ENCODE measurements at regions not wholly inside any gene's neighbourhood (a gene's known extent, or its start where the extent isn't known, plus 50 kb on each side); places are given as distances from the start of the nearest gene placed in this dataset.
"Not testable (repeated sequence)": the region's sequence is repeated elsewhere in the genome, so short reads cannot be mapped to it uniquely, and the experiment has no call there.

GRCh38 chr5:92106808-92107207, 723.7 kb upstream of the ARRDC3 start:
- Mint-ChIP-seq H3K4me1 (ENCODE audit: low read depth) (no peaks in the 10 kb centered on the region), H3K36me3 (ENCODE audit: insufficient read depth in 2 of 2) (no peaks in the 10 kb centered on the region), H3K27ac (no peak overlapping the region), H3K27me3 (ENCODE audit: low read depth) (no peaks in the 10 kb centered on the region), H3K4me3 (no peak overlapping the region), H3K9me3 (peaks cover 3 to 5% of the 10 kb centered on the region in 2 donors)
- ATAC-seq (replicated peaks in 1 of 2) (no peak), DNase-seq (no peak)

DNA sequence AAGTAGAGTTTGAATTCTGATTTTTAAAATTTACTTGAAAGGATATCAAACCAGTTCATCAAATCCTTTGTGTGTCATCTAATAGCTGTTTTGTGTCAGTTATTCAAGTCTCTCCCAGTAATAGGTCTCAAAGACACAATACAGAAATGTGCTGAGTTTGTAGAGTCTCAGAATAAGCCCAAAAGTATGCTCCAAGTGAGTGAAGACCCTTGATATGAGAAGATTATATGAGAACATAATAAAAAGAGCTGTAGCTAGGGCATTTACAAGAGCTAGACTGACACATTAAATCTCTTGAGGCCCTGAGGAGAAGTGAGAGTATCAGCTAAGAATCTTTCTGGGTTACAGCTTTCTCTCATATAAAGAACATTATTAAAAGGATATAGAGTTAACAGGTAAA, 721.0 kb upstream of the ARRDC3 start:
- Mint-ChIP-seq H3K27ac (no peak overlapping the region), H3K27me3 (ENCODE audit: low read depth) (no peaks in the 10 kb centered on the region), H3K4me1 (ENCODE audit: low read depth) (no peaks in the 10 kb centered on the region), H3K9me3 (peaks cover 3 to 8% of the 10 kb centered on the region in 2 donors), H3K36me3 (ENCODE audit: insufficient read depth in 2 of 2) (no peaks in the 10 kb centered on the region), H3K4me3 (no peak overlapping the region)
- no peak for ATAC-seq (replicated peaks in 1 of 2)
- no peak for DNase-seq

- Mint-ChIP-seq H3K4me1 (ENCODE audit: low read depth) (no peaks in the 10 kb centered on the region), H3K27me3 (ENCODE audit: low read depth) (no peaks in the 10 kb centered on the region), H3K9me3 (peaks cover 3 to 8% of the 10 kb centered on the region in 2 donors)
Observed at GRCh38 chr5:92102313-92102712, 719.2 kb upstream of the ARRDC3 start.

GRCh38 chr5:92092239-92092638, 709.1 kb upstream of the ARRDC3 start:
- Mint-ChIP-seq H3K27me3 (ENCODE audit: low read depth) (no peaks in the 10 kb centered on the region), H3K36me3 (ENCODE audit: insufficient read depth in 2 of 2) (no peaks in the 10 kb centered on the region), H3K4me3 (no peak overlapping the region), H3K27ac (no peak overlapping the region), H3K4me1 (ENCODE audit: low read depth) (no peaks in the 10 kb centered on the region), H3K9me3 (peaks cover 2 to 4% of the 10 kb centered on the region in 2 donors)
- no peak for DNase-seq
- no peak for ATAC-seq (replicated peaks in 1 of 2)

More at GRCh38 chr5:92102313-92102712, 719.2 kb upstream of the ARRDC3 start:
- no peaks in the 10 kb centered on the region for H3K36me3 Mint-ChIP-seq (ENCODE audit: insufficient read depth in 2 of 2)
- H3K4me3 Mint-ChIP-seq, result no peak overlapping the region
- DNase-seq, result no peak
- no peak overlapping the region for H3K27ac Mint-ChIP-seq
- no peak for ATAC-seq (replicated peaks in 1 of 2)

DNA sequence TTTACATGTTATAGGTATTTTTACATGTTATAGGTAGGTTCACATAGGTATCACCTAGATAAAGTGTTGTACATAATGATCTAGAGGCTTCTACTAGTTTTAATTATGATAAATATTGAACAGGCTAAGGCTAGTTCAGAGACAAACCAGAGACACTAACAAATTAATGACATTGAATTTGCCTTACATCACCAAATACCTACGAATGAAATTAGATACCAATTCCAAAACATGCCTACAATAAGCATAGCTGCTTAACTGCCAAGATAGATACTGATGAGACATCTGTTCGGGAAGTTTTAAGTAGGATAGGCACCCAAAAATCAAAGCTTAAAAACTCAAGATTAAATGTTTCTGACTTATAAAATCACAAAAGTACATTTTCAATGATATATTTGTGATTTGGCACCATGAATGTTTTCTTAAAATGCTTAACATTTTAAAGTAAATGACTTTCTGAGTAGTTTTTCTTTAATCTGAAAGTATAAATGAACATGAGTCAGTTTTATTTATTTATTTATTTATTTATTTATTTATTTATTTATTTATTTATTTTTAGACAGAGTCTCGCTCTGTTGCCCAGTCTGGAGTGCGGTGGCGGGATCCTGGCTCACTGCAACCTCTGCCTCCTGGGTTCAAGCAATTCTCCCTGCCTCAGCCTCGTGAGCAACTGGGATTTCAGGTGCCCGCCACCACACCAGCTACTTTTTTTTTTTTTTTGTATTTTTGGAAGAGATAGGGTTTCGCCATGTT, 703.1 kb upstream of the ARRDC3 start:
- Mint-ChIP-seq H3K27ac (no peak overlapping the region), H3K9me3 (peaks cover 2 to 4% of the 10 kb centered on the region in 2 donors), H3K27me3 (ENCODE audit: low read depth) (no peaks in the 10 kb centered on the region), H3K4me3 (no peak overlapping the region), H3K36me3 (ENCODE audit: insufficient read depth in 2 of 2) (no peaks in the 10 kb centered on the region), H3K4me1 (ENCODE audit: low read depth) (no peaks in the 10 kb centered on the region)
- DNase-seq (no peak), ATAC-seq (replicated peaks in 1 of 2) (no peak)

- H3K4me3 Mint-ChIP-seq, result no peak overlapping the region
- H3K9me3 Mint-ChIP-seq, result peaks cover 3 to 4% of the 10 kb centered on the region in 2 donors
- H3K27ac Mint-ChIP-seq, result no peak overlapping the region
- H3K4me1 Mint-ChIP-seq (ENCODE audit: low read depth), result no peaks in the 10 kb centered on the region
- peaks cover 0 to 1% of the 10 kb centered on the region in 2 donors for H3K36me3 Mint-ChIP-seq (ENCODE audit: insufficient read depth in 2 of 2)
- DNase-seq, result no peak
- ATAC-seq (replicated peaks in 1 of 2), result no peak
- H3K27me3 Mint-ChIP-seq (ENCODE audit: low read depth), result no peaks in the 10 kb centered on the region
Observed at GRCh38 chr5:92081958-92082712, 699.0 kb upstream of the ARRDC3 start.

DNA sequence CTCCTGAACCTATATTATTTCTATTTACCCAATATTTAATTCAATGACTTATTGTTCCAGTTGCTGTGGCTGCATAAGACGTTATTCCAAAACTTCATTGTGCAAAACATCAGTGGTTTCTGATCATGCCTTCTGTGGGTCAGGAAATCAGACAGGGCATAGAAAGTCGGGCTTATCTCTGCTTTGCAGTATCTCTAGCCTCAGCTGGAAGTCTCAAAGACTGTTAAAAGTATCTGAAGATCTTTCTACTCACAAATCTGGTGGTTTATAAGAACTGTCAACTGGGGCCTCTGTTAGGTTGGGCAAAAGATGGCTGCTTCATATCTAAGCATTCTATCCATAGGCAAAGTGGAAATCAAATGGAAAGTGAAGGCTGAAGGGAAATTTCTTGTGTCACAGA, 687.7 kb upstream of the ARRDC3 start:
- Mint-ChIP-seq H3K36me3 (ENCODE audit: insufficient read depth in 2 of 2) (no peaks in the 10 kb centered on the region), H3K27ac (no peak overlapping the region), H3K9me3 (peaks cover 3 to 5% of the 10 kb centered on the region in 2 donors), H3K27me3 (ENCODE audit: low read depth) (no peaks in the 10 kb centered on the region), H3K4me3 (no peak overlapping the region), H3K4me1 (ENCODE audit: low read depth) (no peaks in the 10 kb centered on the region)
- DNase-seq (no peak), ATAC-seq (replicated peaks in 1 of 2) (no peak)

- Mint-ChIP-seq H3K4me1 (ENCODE audit: low read depth) (no peaks in the 10 kb centered on the region), H3K9me3 (peaks cover 2% of the 10 kb centered on the region in 2 donors), H3K27me3 (ENCODE audit: low read depth) (no peaks in the 10 kb centered on the region), H3K4me3 (no peak overlapping the region), H3K36me3 (ENCODE audit: insufficient read depth in 2 of 2) (no peaks in the 10 kb centered on the region), H3K27ac (no peak overlapping the region)
- no peak for DNase-seq
- ATAC-seq (replicated peaks in 1 of 2), result no peak
Observed at GRCh38 chr5:92064993-92065392, 681.9 kb upstream of the ARRDC3 start.

GRCh38 chr5:92051741-92052140, 668.6 kb upstream of the ARRDC3 start:
- Mint-ChIP-seq H3K27me3 (ENCODE audit: low read depth) (no peaks in the 10 kb centered on the region), H3K4me1 (ENCODE audit: low read depth) (no peaks in the 10 kb centered on the region), H3K27ac (no peak overlapping the region), H3K4me3 (no peak overlapping the region), H3K9me3 (peaks cover 6 to 9% of the 10 kb centered on the region in 2 donors), H3K36me3 (ENCODE audit: insufficient read depth in 2 of 2) (peaks cover 0 to 1% of the 10 kb centered on the region in 2 donors)
- no peak for ATAC-seq (replicated peaks in 1 of 2)
- no peak for DNase-seq

DNA sequence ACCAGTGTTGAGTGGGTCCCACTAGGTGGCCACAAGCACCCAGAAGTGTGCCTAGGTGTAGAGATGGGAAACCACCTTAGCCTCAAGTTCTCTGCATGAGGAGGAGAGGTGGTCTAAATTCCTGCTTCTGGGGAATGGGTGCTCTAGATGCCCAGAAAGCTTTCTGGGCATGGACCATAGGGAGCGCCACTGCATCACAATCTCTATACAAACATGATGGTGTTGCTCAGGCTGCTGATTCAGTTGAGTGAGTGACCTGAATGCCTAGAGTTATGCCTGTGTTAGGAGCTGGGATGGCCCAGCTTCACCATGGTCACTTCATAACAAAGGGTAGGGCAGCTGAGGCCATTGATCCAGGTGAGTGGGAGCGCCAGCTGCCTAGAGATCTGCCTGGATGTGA, 667.9 kb upstream of the ARRDC3 start:
- Mint-ChIP-seq H3K36me3 (ENCODE audit: insufficient read depth in 2 of 2) (peaks cover 0 to 1% of the 10 kb centered on the region in 2 donors), H3K4me3 (no peak overlapping the region), H3K27me3 (ENCODE audit: low read depth) (no peaks in the 10 kb centered on the region), H3K27ac (no peak overlapping the region), H3K4me1 (ENCODE audit: low read depth) (no peaks in the 10 kb centered on the region), H3K9me3 (peaks cover 3 to 5% of the 10 kb centered on the region in 2 donors)
- ATAC-seq (replicated peaks in 1 of 2) (no peak), DNase-seq (no peak)

DNA sequence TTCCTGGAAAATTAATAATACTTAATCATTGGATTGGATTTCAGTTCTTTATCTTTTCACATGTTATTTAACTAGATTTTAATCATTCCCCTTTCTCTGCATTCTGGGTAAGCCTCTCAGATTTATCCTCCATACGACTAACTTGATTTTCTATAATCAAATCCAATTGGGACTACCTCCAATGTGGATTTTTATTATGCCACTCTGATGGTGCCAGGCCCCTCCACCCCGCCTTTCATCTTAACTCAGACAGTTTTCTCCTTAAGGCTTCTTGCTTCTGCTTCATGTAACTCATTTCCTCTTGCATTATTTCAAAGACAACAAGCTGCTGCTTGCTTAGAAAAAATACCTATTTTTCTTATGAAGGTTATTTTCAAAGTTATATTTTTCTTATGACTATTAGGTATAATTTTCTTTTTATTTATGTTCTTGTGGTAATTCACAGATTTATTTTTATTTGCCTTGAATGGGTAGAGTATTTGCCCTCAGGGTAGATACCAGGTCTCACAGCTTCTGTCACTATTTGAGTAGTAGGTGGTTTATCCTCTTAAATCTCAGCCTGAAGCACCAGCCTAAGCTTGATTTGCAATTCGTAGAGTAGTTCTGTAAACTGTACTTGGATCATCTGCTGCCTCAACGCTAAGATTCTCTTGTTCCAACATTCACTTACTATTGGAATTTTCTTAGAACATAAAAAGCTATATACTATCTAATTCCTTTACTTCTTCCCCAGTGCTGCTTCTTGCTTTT, 659.0 kb upstream of the ARRDC3 start:
- ATAC-seq (replicated peaks in 1 of 2), result no peak
- Mint-ChIP-seq H3K9me3 (peaks cover 3% of the 10 kb centered on the region in 2 donors), H3K36me3 (ENCODE audit: insufficient read depth in 2 of 2) (no peaks in the 10 kb centered on the region), H3K4me3 (no peak overlapping the region), H3K27me3 (ENCODE audit: low read depth) (no peaks in the 10 kb centered on the region), H3K27ac (no peak overlapping the region), H3K4me1 (ENCODE audit: low read depth) (no peaks in the 10 kb centered on the region)
- no peak for DNase-seq

GRCh38 chr5:92041206-92041605, 658.1 kb upstream of the ARRDC3 start:
- ATAC-seq (replicated peaks in 1 of 2), result no peak
- Mint-ChIP-seq H3K4me1 (ENCODE audit: low read depth) (no peaks in the 10 kb centered on the region), H3K4me3 (no peak overlapping the region), H3K27me3 (ENCODE audit: low read depth) (no peaks in the 10 kb centered on the region), H3K9me3 (peaks cover 3% of the 10 kb centered on the region in 2 donors), H3K36me3 (ENCODE audit: insufficient read depth in 2 of 2) (no peaks in the 10 kb centered on the region), H3K27ac (no peak overlapping the region)
- no peak for DNase-seq

DNA sequence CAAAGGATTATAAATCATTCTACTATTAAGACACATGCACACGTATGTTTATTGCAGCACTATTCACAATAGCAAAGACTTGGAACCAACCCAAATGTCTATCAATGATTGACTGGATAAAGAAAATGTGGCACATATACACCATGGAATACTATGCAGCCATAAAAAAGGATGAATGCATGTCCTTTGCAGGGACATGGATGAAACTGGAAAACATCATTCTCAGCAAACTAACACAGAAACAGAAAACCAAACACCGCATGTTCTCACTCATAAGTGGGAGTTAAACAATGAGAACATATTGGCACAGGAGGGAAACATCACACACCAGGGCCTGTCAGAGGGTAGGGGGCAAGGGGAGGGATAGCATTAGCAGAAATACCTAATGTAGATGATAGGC, 646.7 kb upstream of the ARRDC3 start:
- DNase-seq; ATAC-seq (replicated peaks in 1 of 2); H3K9me3 Mint-ChIP-seq; H3K27me3 Mint-ChIP-seq (ENCODE audit: low read depth); H3K4me1 Mint-ChIP-seq (ENCODE audit: low read depth); H3K4me3 Mint-ChIP-seq; H3K27ac Mint-ChIP-seq; H3K36me3 Mint-ChIP-seq (ENCODE audit: insufficient read depth in 2 of 2): not testable (repeated sequence)
